A673 (cell line): ENCODE measurements at regions not wholly inside any gene's neighbourhood (a gene's known extent, or its start where the extent isn't known, plus 50 kb on each side); places are given as distances from the start of the nearest gene placed in this dataset.

Experiments used
- EZH2 ChIP-seq: fragments of 200-600 bp; sonication (generic); IDR thresholded peaks from 2 replicates; pipeline ENCODE4 v1.6.1; 2017; ENCODE audit warnings: borderline replicate concordance, low read depth, mild to moderate bottlenecking, mixed read lengths, antibody characterized with exemption, low read length; ENCODE audit not compliant: poor library complexity, severe bottlenecking
- TF ChIP-seq, protein P1 (sequence below): fragments of 300-800, 200-600 bp; sonication (generic); conservative IDR thresholded peaks from 2 replicates; pipeline ENCODE4 v1.5.1; 2017; ENCODE audit warnings: low read depth, mild to moderate bottlenecking, antibody characterized with exemption, low read length, moderate library complexity, mixed read lengths

GRCh38 chr2:156005531-156005930, 327.0 kb downstream of the NR4A2 start:
- no peak for TF ChIP-seq EZH2
- TF ChIP-seq, protein P1, sequence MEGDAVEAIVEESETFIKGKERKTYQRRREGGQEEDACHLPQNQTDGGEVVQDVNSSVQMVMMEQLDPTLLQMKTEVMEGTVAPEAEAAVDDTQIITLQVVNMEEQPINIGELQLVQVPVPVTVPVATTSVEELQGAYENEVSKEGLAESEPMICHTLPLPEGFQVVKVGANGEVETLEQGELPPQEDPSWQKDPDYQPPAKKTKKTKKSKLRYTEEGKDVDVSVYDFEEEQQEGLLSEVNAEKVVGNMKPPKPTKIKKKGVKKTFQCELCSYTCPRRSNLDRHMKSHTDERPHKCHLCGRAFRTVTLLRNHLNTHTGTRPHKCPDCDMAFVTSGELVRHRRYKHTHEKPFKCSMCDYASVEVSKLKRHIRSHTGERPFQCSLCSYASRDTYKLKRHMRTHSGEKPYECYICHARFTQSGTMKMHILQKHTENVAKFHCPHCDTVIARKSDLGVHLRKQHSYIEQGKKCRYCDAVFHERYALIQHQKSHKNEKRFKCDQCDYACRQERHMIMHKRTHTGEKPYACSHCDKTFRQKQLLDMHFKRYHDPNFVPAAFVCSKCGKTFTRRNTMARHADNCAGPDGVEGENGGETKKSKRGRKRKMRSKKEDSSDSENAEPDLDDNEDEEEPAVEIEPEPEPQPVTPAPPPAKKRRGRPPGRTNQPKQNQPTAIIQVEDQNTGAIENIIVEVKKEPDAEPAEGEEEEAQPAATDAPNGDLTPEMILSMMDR = no peak
